ENCODE measurements at regions not wholly inside any gene's neighbourhood (a gene's known extent, or its start where the extent isn't known, plus 50 kb on each side); places are given as distances from the start of the nearest gene placed in this dataset.

DNA sequence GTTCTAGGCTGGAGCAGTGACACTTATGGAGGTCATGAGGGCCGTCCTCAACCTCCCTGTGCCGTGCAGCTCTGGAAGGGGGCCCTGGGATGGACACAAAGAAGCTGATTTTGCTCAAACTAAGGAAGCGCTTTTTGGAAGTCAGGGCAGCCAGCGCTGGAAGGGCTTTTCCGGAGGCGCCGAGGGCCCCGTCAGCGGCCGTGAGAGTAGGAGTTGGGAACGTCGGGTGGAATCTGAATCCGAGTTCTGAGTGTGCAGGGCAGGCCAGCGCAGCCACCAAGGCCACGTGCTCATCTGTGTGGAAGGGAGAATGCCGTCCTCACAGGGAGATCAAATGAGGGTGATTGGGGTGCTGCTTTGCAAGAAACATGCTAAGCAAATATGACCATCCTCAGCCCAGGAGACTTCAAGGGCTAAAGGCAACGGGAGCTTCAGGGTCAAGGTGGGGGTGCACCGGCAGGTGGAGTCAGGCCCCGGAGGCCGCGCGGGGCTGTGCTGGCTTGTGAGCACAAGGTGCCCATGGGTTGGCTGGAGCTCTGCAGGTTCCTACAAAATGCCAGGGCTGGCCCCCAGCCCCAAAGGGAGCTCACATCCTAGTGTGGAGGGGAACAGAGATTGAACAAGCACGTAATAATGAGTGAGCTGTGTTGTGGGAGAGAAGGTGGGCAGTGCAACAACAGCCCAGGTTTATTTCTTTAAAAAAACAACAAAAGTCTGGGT, 70.4 kb upstream of the HPCAL1 start:
- TF ChIP-seq, protein P1, sequence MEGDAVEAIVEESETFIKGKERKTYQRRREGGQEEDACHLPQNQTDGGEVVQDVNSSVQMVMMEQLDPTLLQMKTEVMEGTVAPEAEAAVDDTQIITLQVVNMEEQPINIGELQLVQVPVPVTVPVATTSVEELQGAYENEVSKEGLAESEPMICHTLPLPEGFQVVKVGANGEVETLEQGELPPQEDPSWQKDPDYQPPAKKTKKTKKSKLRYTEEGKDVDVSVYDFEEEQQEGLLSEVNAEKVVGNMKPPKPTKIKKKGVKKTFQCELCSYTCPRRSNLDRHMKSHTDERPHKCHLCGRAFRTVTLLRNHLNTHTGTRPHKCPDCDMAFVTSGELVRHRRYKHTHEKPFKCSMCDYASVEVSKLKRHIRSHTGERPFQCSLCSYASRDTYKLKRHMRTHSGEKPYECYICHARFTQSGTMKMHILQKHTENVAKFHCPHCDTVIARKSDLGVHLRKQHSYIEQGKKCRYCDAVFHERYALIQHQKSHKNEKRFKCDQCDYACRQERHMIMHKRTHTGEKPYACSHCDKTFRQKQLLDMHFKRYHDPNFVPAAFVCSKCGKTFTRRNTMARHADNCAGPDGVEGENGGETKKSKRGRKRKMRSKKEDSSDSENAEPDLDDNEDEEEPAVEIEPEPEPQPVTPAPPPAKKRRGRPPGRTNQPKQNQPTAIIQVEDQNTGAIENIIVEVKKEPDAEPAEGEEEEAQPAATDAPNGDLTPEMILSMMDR (conservative IDR thresholded peaks at IDR 0.05; ENCODE audit: low read depth in 2 of 2), result no peak
- no peak for TF ChIP-seq POLR2AphosphoS5 (IDR thresholded peaks at IDR 0.05; ENCODE audit: low read depth)
- no peak for TF ChIP-seq EZH2 (IDR thresholded peaks at IDR 0.05; ENCODE audit: low read depth, unreplicated experiment)
- TF ChIP-seq, protein P2, sequence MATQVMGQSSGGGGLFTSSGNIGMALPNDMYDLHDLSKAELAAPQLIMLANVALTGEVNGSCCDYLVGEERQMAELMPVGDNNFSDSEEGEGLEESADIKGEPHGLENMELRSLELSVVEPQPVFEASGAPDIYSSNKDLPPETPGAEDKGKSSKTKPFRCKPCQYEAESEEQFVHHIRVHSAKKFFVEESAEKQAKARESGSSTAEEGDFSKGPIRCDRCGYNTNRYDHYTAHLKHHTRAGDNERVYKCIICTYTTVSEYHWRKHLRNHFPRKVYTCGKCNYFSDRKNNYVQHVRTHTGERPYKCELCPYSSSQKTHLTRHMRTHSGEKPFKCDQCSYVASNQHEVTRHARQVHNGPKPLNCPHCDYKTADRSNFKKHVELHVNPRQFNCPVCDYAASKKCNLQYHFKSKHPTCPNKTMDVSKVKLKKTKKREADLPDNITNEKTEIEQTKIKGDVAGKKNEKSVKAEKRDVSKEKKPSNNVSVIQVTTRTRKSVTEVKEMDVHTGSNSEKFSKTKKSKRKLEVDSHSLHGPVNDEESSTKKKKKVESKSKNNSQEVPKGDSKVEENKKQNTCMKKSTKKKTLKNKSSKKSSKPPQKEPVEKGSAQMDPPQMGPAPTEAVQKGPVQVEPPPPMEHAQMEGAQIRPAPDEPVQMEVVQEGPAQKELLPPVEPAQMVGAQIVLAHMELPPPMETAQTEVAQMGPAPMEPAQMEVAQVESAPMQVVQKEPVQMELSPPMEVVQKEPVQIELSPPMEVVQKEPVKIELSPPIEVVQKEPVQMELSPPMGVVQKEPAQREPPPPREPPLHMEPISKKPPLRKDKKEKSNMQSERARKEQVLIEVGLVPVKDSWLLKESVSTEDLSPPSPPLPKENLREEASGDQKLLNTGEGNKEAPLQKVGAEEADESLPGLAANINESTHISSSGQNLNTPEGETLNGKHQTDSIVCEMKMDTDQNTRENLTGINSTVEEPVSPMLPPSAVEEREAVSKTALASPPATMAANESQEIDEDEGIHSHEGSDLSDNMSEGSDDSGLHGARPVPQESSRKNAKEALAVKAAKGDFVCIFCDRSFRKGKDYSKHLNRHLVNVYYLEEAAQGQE (IDR thresholded peaks at IDR 0.05; ENCODE audit: unreplicated experiment), result no peak
- no peak for TF ChIP-seq CREB1 (CRISPR knock-in tag; IDR thresholded peaks at IDR 0.05; ENCODE audit: low read depth)
- TF ChIP-seq, protein P3, sequence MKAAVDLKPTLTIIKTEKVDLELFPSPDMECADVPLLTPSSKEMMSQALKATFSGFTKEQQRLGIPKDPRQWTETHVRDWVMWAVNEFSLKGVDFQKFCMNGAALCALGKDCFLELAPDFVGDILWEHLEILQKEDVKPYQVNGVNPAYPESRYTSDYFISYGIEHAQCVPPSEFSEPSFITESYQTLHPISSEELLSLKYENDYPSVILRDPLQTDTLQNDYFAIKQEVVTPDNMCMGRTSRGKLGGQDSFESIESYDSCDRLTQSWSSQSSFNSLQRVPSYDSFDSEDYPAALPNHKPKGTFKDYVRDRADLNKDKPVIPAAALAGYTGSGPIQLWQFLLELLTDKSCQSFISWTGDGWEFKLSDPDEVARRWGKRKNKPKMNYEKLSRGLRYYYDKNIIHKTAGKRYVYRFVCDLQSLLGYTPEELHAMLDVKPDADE (IDR thresholded peaks at IDR 0.05), result no peak
- no peak for TF ChIP-seq STAT1 (IDR thresholded peaks at IDR 0.05; ENCODE audit: unreplicated experiment)
- TF ChIP-seq EZH2phosphoT487 (IDR thresholded peaks at IDR 0.05; ENCODE audit: unreplicated experiment), result no peak
